PC-3 (cell line): ENCODE measurements at regions not wholly inside any gene's neighbourhood (a gene's known extent, or its start where the extent isn't known, plus 50 kb on each side); places are given as distances from the start of the nearest gene placed in this dataset.

Experiments used
- ATAC-seq: fragments of 200-7000 bp; cut with Tn5 transposase; 2 replicates; pipeline ENCODE4 v1.9.1; 2020; ENCODE audit warnings: mild to moderate bottlenecking, moderate library complexity
- BruUV-seq: library from RNA; stranded (reverse); fragments of 400-500 nt; replicated peaks from 2 replicates; lab custom pipeline; 2021; lab: Mats Ljungman, UMichigan
- CTCF ChIA-PET: fragments of 300-600 bp; sonication (Branson Sonifier 250); formaldehyde crosslinking; loops from one replicate; lab custom pipeline; 2022; ENCODE audit warnings: antibody characterized with exemption; lab: Charles Lee
- POLR2A ChIA-PET: fragments of 300-600 bp; sonication (Branson Sonifier 250); formaldehyde crosslinking; loops from one replicate; lab custom pipeline; 2022; ENCODE audit warnings: antibody characterized with exemption; ENCODE audit not compliant: unreplicated experiment; lab: Charles Lee
- DNase-seq: peaks from one replicate; pipeline ENCODE4 v3.0.0-alpha.2; 2015
- H2AFZ ChIP-seq: fragments of 300-600 bp; sonication (generic); 2 replicates; pipeline ENCODE4 v1.6.0; 2016; ENCODE audit warnings: antibody characterized with exemption, low read length
- H3F3A ChIP-seq: fragments of 300-600 bp; sonication (generic); one replicate; pipeline ENCODE4 v1.6.0; 2017; ENCODE audit warnings: antibody characterized with exemption, low read length, control low read depth, mild to moderate bottlenecking; ENCODE audit not compliant: unreplicated experiment
- H3K27ac ChIP-seq: fragments of 300-600 bp; sonication (generic); 2 replicates; pipeline ENCODE4 v1.5.1; 2016; ENCODE audit warnings: mild to moderate bottlenecking, low read length
- H3K27me3 ChIP-seq: fragments of 300-600 bp; sonication (generic); 2 replicates; pipeline ENCODE4 v1.6.1; 2016; ENCODE audit warnings: low read length, mixed read lengths
- H3K36me3 ChIP-seq: fragments of 300-600 bp; sonication (generic); 2 replicates; pipeline ENCODE4 v1.6.1; 2016; ENCODE audit warnings: low read depth, mixed run types, low read length, mixed read lengths
- H3K4me1 ChIP-seq: fragments of 300-600 bp; sonication (generic); 2 replicates; pipeline ENCODE4 v1.5.1; 2016; ENCODE audit warnings: low read length; ENCODE audit not compliant: insufficient read depth
- H3K4me2 ChIP-seq: fragments of 300-600 bp; sonication (generic); 2 replicates; pipeline ENCODE4 v1.6.0; 2016; ENCODE audit warnings: low read length
- H3K4me3 ChIP-seq: fragments of 300-600 bp; sonication (generic); 2 replicates; pipeline ENCODE4 v1.5.1; 2016; ENCODE audit warnings: mild to moderate bottlenecking, low read length, mixed read lengths
- H3K79me2 ChIP-seq: fragments of 300-600 bp; sonication (generic); 2 replicates; pipeline ENCODE4 v1.6.1; 2017; ENCODE audit warnings: low read length, mixed read lengths
- H3K9ac ChIP-seq: fragments of 300-600 bp; sonication (generic); 2 replicates; pipeline ENCODE4 v1.6.0; 2016; ENCODE audit warnings: mild to moderate bottlenecking, low read length
- H3K9me2 ChIP-seq: fragments of 300-600 bp; sonication (generic); replicated peaks from 2 replicates; pipeline ENCODE4 v1.6.1; 2016; ENCODE audit warnings: mixed run types, low read length, mixed read lengths
- H3K9me3 ChIP-seq: fragments of 300-600 bp; sonication (generic); 2 replicates; pipeline ENCODE4 v1.6.1; 2016; ENCODE audit warnings: low read length, mixed read lengths
- H4K20me1 ChIP-seq: fragments of 300-600 bp; sonication (generic); 2 replicates; pipeline ENCODE4 v1.6.1; 2016; ENCODE audit warnings: low read length, mixed read lengths
- EZH2 ChIP-seq: fragments of 300-600 bp; sonication (generic); IDR thresholded peaks from one replicate; pipeline ENCODE4 v1.6.1; 2017; ENCODE audit warnings: antibody characterized with exemption, mild to moderate bottlenecking, low read length; ENCODE audit not compliant: unreplicated experiment
- EZH2phosphoT487 ChIP-seq: fragments of 300-600 bp; sonication (generic); IDR thresholded peaks from 2 replicates; pipeline ENCODE4 v1.6.1; 2018; ENCODE audit warnings: mild to moderate bottlenecking, antibody characterized with exemption, low read length, borderline replicate concordance
- intact Hi-C: fragments of 100-400 bp; cut with micrococcal nuclease; formaldehyde crosslinking; loops from 2 replicates; pipeline ENCODE4 v1.9.0; 2023
- TF ChIP-seq, protein P1 (sequence below): fragments of 300-600 bp; sonication (generic); conservative IDR thresholded peaks from 2 replicates; pipeline ENCODE4 v1.5.1; 2017; ENCODE audit warnings: antibody characterized with exemption, low read depth, mild to moderate bottlenecking, low read length

DNA sequence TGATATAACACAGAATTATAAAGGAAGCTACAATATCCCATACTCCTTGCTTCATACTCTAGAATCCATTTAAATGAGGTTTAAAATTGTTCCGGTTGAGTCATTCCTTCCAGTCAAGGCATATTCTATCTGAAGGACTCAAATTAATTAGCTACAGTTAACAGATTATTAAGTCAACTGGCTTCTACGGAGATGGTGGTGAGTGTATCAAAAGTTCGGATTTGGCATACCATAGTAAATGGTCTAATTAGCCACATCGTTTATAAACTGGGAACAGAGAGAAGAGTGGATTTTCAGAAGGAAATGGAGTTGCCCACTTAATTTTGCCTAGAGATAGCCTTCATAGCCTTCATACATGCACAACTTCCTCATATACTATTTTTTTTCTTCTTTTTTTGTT, 1095.3 kb downstream of the TTLL7 start:
- DNase-seq (no peak), ATAC-seq (no peak)
- TF ChIP-seq EZH2 (no peak), EZH2phosphoT487 (no peak)
- TF ChIP-seq, protein P1, sequence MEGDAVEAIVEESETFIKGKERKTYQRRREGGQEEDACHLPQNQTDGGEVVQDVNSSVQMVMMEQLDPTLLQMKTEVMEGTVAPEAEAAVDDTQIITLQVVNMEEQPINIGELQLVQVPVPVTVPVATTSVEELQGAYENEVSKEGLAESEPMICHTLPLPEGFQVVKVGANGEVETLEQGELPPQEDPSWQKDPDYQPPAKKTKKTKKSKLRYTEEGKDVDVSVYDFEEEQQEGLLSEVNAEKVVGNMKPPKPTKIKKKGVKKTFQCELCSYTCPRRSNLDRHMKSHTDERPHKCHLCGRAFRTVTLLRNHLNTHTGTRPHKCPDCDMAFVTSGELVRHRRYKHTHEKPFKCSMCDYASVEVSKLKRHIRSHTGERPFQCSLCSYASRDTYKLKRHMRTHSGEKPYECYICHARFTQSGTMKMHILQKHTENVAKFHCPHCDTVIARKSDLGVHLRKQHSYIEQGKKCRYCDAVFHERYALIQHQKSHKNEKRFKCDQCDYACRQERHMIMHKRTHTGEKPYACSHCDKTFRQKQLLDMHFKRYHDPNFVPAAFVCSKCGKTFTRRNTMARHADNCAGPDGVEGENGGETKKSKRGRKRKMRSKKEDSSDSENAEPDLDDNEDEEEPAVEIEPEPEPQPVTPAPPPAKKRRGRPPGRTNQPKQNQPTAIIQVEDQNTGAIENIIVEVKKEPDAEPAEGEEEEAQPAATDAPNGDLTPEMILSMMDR, result no peak
- H3K9me2 ChIP-seq, result no peaks in the 10 kb centered on the region
- H2AFZ ChIP-seq, result no peak overlapping the region
- H3K79me2 ChIP-seq, result no peaks in the 10 kb centered on the region
- no peak overlapping the region for H3K9ac ChIP-seq
- no peaks in the 10 kb centered on the region for H3K27me3 ChIP-seq
- ChIA-PET POLR2A (no interaction called here), CTCF (interaction anchor here (0.7 kb wide), 1 partner anchor 298 kb away, joined by 3 read pairs; no protein-coding TSS in a partner anchor)
- H3K9me3 ChIP-seq, result no peaks in the 10 kb centered on the region
- no TSS peak for BruUV-seq
- H3K4me3 ChIP-seq, result no peak overlapping the region
- no peaks in the 10 kb centered on the region for H4K20me1 ChIP-seq
- no peaks in the 10 kb centered on the region for H3F3A ChIP-seq
- H3K4me1 ChIP-seq, result peaks cover 6% of the 10 kb centered on the region; the same call in 1 of the 2 replicates
- no peaks in the 10 kb centered on the region for H3K36me3 ChIP-seq
- intact Hi-C loops, result no loop called here
- H3K27ac ChIP-seq, result no peak overlapping the region
- H3K4me2 ChIP-seq, result no peak overlapping the region

DNA sequence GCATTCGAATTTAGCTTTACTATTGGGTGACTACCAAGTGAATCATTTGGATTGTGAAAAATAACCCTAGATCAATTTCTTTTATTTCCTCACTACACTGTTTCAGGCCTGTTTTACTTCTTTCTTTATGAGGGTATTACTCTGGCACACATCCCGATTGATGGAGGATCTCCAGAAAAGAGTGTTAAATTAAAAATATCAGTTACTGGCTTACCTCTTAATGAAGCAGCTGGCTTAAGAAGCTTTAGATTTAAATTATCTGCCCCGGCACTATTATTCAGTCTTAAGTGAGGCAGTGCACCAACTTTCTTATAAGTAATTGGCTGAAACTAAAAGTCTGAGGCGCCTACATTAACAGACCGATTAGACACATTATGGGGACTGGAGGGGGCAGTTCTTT, 1097.4 kb downstream of the TTLL7 start:
- 0 out of 2 replicates have a peak, but pooled peaks have one; percentile 11 for ATAC-seq
- Histone ChIP-seq H3K9ac (no peak overlapping the region), H3K79me2 (no peaks in the 10 kb centered on the region), H4K20me1 (no peaks in the 10 kb centered on the region), H3K9me2 (no peaks in the 10 kb centered on the region), H3F3A (no peaks in the 10 kb centered on the region), H3K4me1 (peaks cover 6% of the 10 kb centered on the region; the same call in 1 of the 2 replicates), H3K36me3 (no peaks in the 10 kb centered on the region), H3K27ac (no peak overlapping the region), H3K9me3 (no peaks in the 10 kb centered on the region), H2AFZ (no peak overlapping the region), H3K4me2 (no peak overlapping the region), H3K27me3 (no peaks in the 10 kb centered on the region), H3K4me3 (no peak overlapping the region)
- no TSS peak for BruUV-seq
- ChIA-PET POLR2A (no interaction called here), CTCF (no interaction called here)
- DNase-seq, result no peak
- intact Hi-C loops, result no loop called here
- TF ChIP-seq EZH2 (no peak), EZH2phosphoT487 (no peak)
- TF ChIP-seq, protein P1, result no peak

DNA sequence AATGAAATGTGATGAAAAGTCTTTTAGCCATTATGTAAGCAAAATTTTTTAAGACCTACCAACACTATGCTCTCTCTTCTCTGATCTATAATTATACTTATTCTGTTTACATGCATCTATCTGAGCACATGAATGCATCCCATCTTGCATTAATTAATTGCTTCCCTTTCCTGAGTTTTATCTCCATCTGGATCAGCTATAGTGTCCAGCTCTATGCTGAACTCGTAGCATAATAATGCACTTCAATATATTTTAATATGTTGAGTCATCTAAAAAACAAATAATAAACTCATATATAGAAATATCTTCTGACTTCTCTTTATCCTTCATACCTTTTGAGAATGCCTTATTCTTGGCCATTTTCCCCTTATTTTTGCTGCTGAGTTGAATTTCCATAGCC, 1097.8 kb downstream of the TTLL7 start:
- H3K36me3 ChIP-seq, result no peaks in the 10 kb centered on the region
- no peaks in the 10 kb centered on the region for H3K79me2 ChIP-seq
- ChIA-PET CTCF (no interaction called here), POLR2A (no interaction called here)
- H2AFZ ChIP-seq, result no peak overlapping the region
- no peak overlapping the region for H3K4me3 ChIP-seq
- no peak overlapping the region for H3K4me2 ChIP-seq
- intact Hi-C loops, result no loop called here
- H3K27me3 ChIP-seq, result no peaks in the 10 kb centered on the region
- H3K4me1 ChIP-seq, result peaks cover 6% of the 10 kb centered on the region; the same call in 1 of the 2 replicates
- H3F3A ChIP-seq, result no peaks in the 10 kb centered on the region
- peak; percentile 79 for ATAC-seq
- no peaks in the 10 kb centered on the region for H3K9me2 ChIP-seq
- no peak for TF ChIP-seq EZH2phosphoT487
- TF ChIP-seq, protein P1, result no peak
- no peak for TF ChIP-seq EZH2
- H3K27ac ChIP-seq, result no peak overlapping the region
- H3K9ac ChIP-seq, result no peak overlapping the region
- no peaks in the 10 kb centered on the region for H4K20me1 ChIP-seq
- DNase-seq, result peak; percentile 27
- no TSS peak for BruUV-seq
- H3K9me3 ChIP-seq, result no peaks in the 10 kb centered on the region
